ENCODE measurements at regions not wholly inside any gene's neighbourhood (a gene's known extent, or its start where the extent isn't known, plus 50 kb on each side); places are given as distances from the start of the nearest gene placed in this dataset.

DNA sequence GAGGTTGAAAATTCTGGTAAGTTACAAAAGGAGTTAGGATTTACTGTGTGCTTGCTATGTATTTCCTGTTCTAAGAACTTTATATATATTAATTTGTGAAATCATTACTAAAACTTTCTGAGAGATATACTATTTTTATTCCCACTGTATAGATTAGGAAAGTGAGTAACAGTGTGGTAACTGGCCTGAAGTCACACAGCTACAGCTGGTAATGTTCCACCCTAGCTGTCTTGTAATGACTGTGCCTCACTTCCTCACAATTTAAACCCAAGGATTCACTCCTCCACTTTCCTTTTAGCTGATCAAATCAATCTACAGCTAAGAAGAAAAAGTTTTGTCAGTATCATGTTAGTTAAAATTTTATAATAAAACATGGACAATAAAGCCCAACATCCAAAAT is 278.8 kb downstream of the GAS1 start:
- peaks cover 7% of the 10 kb centered on the region for H3K27me3 Mint-ChIP-seq
- Histone ChIP-seq H3K27ac (ENCODE audit: insufficient read depth, low read length, poor library complexity, severe bottlenecking) (no peak overlapping the region), H3K36me3 (ENCODE audit: control insufficient read depth, insufficient read depth, low read length) (no peaks in the 10 kb centered on the region), H3K9me3 (ENCODE audit: control insufficient read depth in 2 of 2, low read length in 2 of 2) (peaks cover 0 to 4% of the 10 kb centered on the region in 2 experiments), H3K4me1 (ENCODE audit: control insufficient read depth, insufficient read depth, low read length, poor library complexity, severe bottlenecking) (no peaks in the 10 kb centered on the region), H3K27me3 (ENCODE audit: control insufficient read depth, insufficient read depth, low read length) (no peaks in the 10 kb centered on the region), H3K4me3 (ENCODE audit: low read depth, low read length) (no peak overlapping the region)
- ATAC-seq (ENCODE audit: low read depth in 2 of 2) (no peak), DNase-seq (no peak)
- peaks cover 0 to 4% (median 0%) of the 10 kb centered on the region in 7 donors for H3K9me3 Mint-ChIP-seq
- no peaks in the 10 kb centered on the region for H3K36me3 Mint-ChIP-seq
- H3K27ac Mint-ChIP-seq: no peak overlapping the region
- H3K4me1 Mint-ChIP-seq: no peaks in the 10 kb centered on the region
- no peak overlapping the region for H3K4me3 Mint-ChIP-seq

DNA sequence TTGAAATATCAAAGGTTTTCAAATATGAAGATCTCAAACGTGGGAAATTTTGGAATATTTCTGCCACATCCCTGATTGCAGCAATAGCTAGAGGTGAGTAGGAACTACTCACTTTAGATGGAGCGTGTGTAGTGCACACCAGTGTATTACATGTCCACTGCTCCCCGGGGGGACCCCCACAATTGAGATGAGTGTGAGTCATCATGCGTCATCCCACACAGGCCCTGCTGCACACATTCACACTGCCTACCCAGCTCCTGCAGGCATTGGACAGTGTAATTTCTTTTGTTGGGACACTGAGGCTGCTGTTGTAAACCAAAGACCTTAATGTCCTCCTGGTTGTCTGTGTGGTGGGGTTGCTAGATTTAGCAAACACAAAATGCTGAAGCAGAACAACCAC is 280.0 kb downstream of the GAS1 start:
- no peaks in the 10 kb centered on the region for H3K27me3 ChIP-seq (ENCODE audit: control insufficient read depth, insufficient read depth, low read length)
- no peak overlapping the region for H3K27ac ChIP-seq (ENCODE audit: insufficient read depth, low read length, poor library complexity, severe bottlenecking)
- DNase-seq (no peak), ATAC-seq (ENCODE audit: low read depth in 2 of 2) (no peak)
- Mint-ChIP-seq H3K27me3 (peaks cover 12% of the 10 kb centered on the region), H3K27ac (no peak overlapping the region), H3K4me1 (no peaks in the 10 kb centered on the region), H3K4me3 (no peak overlapping the region), H3K36me3 (no peaks in the 10 kb centered on the region), H3K9me3 (peaks cover 0 to 4% (median 0%) of the 10 kb centered on the region in 7 donors)
- H3K9me3 ChIP-seq (ENCODE audit: control insufficient read depth in 2 of 2, low read length in 2 of 2): peaks cover 0 to 4% of the 10 kb centered on the region in 2 experiments
- H3K4me3 ChIP-seq (ENCODE audit: low read depth, low read length): no peak overlapping the region
- H3K4me1 ChIP-seq (ENCODE audit: control insufficient read depth, insufficient read depth, low read length, poor library complexity, severe bottlenecking): no peaks in the 10 kb centered on the region
- no peaks in the 10 kb centered on the region for H3K36me3 ChIP-seq (ENCODE audit: control insufficient read depth, insufficient read depth, low read length)

DNA sequence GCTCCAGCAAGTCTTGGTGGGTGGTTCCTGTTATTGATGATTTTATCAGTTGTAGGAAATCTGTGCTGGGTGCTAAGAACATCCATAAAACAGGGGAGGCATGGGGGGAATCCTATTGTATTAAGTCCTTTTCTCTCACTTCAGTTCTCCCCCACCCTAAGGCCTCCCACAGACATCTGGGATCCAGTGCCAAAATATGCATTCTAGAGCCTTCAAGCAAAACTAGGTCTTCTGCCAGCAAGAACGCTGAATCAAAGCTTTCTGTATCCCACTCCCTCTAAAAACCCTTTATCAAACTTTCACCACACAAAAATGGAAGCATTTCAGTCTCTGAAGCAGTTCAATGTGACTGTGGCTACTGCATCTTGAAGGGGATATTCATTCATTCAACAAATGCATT is 281.9 kb downstream of the GAS1 start:
- Histone ChIP-seq H3K9me3 (ENCODE audit: control insufficient read depth in 2 of 2, low read length in 2 of 2) (no peaks in the 10 kb centered on the region), H3K27ac (ENCODE audit: insufficient read depth, low read length, poor library complexity, severe bottlenecking) (no peak overlapping the region), H3K4me3 (ENCODE audit: low read depth, low read length) (no peak overlapping the region), H3K36me3 (ENCODE audit: control insufficient read depth, insufficient read depth, low read length) (no peaks in the 10 kb centered on the region), H3K27me3 (ENCODE audit: control insufficient read depth, insufficient read depth, low read length) (no peaks in the 10 kb centered on the region), H3K4me1 (ENCODE audit: control insufficient read depth, insufficient read depth, low read length, poor library complexity, severe bottlenecking) (no peaks in the 10 kb centered on the region)
- ATAC-seq (ENCODE audit: low read depth in 2 of 2) (no peak), DNase-seq (no peak)
- Mint-ChIP-seq H3K27me3 (peaks cover 13% of the 10 kb centered on the region), H3K27ac (no peak overlapping the region), H3K4me1 (no peaks in the 10 kb centered on the region), H3K9me3 (peaks cover 0 to 1% (median 0%) of the 10 kb centered on the region in 7 donors), H3K36me3 (no peaks in the 10 kb centered on the region), H3K4me3 (no peak overlapping the region)

DNA sequence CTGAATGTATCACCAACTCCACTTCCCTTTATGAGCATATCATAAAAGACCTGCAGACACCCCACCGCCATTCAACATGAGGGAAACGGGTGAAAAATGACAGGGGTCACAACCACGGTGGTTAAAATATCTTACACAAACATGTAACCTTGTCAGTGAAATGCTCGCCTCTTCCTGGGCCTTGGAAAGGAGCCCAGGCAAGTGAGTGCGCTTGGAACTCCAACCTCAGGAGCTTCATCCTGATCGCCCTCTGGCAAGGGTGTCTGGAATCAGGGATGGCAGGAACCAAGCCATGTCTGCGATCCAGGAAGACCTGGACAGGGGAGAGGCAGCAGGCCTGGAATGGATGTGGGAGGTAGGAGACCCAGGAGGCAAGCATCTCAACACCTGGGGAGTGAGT is 282.7 kb downstream of the GAS1 start:
- Histone ChIP-seq H3K4me1 (ENCODE audit: control insufficient read depth, insufficient read depth, low read length, poor library complexity, severe bottlenecking) (no peaks in the 10 kb centered on the region), H3K27me3 (ENCODE audit: control insufficient read depth, insufficient read depth, low read length) (no peaks in the 10 kb centered on the region), H3K4me3 (ENCODE audit: low read depth, low read length) (no peak overlapping the region), H3K9me3 (ENCODE audit: control insufficient read depth in 2 of 2, low read length in 2 of 2) (no peaks in the 10 kb centered on the region), H3K36me3 (ENCODE audit: control insufficient read depth, insufficient read depth, low read length) (no peaks in the 10 kb centered on the region), H3K27ac (ENCODE audit: insufficient read depth, low read length, poor library complexity, severe bottlenecking) (no peak overlapping the region)
- no peak for ATAC-seq (ENCODE audit: low read depth in 2 of 2)
- no peak overlapping the region for H3K27ac Mint-ChIP-seq
- DNase-seq: no peak
- H3K4me1 Mint-ChIP-seq: no peaks in the 10 kb centered on the region
- peaks cover 18% of the 10 kb centered on the region for H3K27me3 Mint-ChIP-seq
- H3K36me3 Mint-ChIP-seq: no peaks in the 10 kb centered on the region
- no peak overlapping the region for H3K4me3 Mint-ChIP-seq
- H3K9me3 Mint-ChIP-seq: peaks cover 0 to 1% (median 0%) of the 10 kb centered on the region in 7 donors

DNA sequence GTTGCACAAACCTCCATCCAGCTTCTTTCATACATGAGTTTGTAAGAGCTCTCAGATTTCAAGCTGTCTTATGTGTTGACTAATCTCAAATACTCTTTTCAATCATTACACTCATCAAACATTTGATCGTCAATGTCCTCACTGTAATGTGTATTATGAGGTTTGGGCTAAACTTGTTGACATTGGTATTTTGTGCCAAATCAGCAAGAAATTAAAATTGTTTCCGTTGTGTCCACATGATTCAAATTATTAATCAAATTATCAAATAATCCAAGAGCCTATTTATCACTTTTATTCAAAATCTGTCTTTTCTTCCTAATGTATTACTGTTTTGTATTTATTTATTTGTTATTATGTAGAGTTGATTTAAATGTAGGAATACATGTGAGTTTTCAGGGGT is 283.4 kb downstream of the GAS1 start:
- ATAC-seq (ENCODE audit: low read depth in 2 of 2) (no peak), DNase-seq (no peak)
- Histone ChIP-seq H3K4me1 (ENCODE audit: control insufficient read depth, insufficient read depth, low read length, poor library complexity, severe bottlenecking) (no peaks in the 10 kb centered on the region), H3K36me3 (ENCODE audit: control insufficient read depth, insufficient read depth, low read length) (no peaks in the 10 kb centered on the region), H3K27ac (ENCODE audit: insufficient read depth, low read length, poor library complexity, severe bottlenecking) (no peak overlapping the region), H3K9me3 (ENCODE audit: control insufficient read depth in 2 of 2, low read length in 2 of 2) (no peaks in the 10 kb centered on the region), H3K4me3 (ENCODE audit: low read depth, low read length) (no peak overlapping the region), H3K27me3 (ENCODE audit: control insufficient read depth, insufficient read depth, low read length) (no peaks in the 10 kb centered on the region)
- Mint-ChIP-seq H3K4me1 (no peaks in the 10 kb centered on the region), H3K36me3 (no peaks in the 10 kb centered on the region), H3K27me3 (peaks cover 18% of the 10 kb centered on the region), H3K27ac (no peak overlapping the region), H3K4me3 (no peak overlapping the region), H3K9me3 (peaks cover 0 to 1% (median 0%) of the 10 kb centered on the region in 7 donors)

DNA sequence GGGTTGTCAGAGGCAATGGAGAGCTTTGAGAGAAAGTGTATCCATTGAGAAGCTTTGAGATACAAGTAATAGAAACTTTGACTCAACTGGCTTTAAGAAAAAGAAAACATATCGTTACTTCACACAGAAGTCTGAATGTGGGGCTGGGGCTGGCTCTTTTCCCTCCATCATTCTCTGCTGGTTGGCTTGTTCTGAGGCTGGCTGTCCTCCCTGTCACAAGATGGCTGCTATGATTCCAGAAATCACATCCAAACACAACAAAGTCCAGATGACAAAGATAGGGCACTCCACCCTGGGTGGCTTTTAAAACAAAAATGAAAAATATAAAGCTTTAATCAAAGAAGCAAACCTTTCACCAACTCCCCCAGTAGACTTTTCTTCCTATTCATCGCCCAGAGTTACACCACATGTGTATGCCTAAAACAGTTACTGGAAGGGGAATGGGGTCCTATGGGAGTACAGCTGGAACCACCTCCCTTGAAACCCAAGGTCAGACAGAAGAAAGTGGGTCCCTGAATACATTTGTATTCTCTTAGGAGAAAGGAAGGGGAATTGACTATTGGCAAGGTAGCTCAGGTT is 284.3 kb downstream of the GAS1 start:
- Histone ChIP-seq H3K4me3 (ENCODE audit: low read depth, low read length) (no peak overlapping the region), H3K4me1 (ENCODE audit: control insufficient read depth, insufficient read depth, low read length, poor library complexity, severe bottlenecking) (no peaks in the 10 kb centered on the region), H3K27ac (ENCODE audit: insufficient read depth, low read length, poor library complexity, severe bottlenecking) (no peak overlapping the region), H3K27me3 (ENCODE audit: control insufficient read depth, insufficient read depth, low read length) (no peaks in the 10 kb centered on the region), H3K36me3 (ENCODE audit: control insufficient read depth, insufficient read depth, low read length) (no peaks in the 10 kb centered on the region), H3K9me3 (ENCODE audit: control insufficient read depth in 2 of 2, low read length in 2 of 2) (no peaks in the 10 kb centered on the region)
- Mint-ChIP-seq H3K27me3 (peaks cover 18% of the 10 kb centered on the region), H3K27ac (no peak overlapping the region), H3K4me3 (no peak overlapping the region), H3K36me3 (no peaks in the 10 kb centered on the region), H3K4me1 (no peaks in the 10 kb centered on the region), H3K9me3 (peaks cover 0 to 1% (median 0%) of the 10 kb centered on the region in 7 donors)
- no peak for ATAC-seq (ENCODE audit: low read depth in 2 of 2)
- DNase-seq: no peak

DNA sequence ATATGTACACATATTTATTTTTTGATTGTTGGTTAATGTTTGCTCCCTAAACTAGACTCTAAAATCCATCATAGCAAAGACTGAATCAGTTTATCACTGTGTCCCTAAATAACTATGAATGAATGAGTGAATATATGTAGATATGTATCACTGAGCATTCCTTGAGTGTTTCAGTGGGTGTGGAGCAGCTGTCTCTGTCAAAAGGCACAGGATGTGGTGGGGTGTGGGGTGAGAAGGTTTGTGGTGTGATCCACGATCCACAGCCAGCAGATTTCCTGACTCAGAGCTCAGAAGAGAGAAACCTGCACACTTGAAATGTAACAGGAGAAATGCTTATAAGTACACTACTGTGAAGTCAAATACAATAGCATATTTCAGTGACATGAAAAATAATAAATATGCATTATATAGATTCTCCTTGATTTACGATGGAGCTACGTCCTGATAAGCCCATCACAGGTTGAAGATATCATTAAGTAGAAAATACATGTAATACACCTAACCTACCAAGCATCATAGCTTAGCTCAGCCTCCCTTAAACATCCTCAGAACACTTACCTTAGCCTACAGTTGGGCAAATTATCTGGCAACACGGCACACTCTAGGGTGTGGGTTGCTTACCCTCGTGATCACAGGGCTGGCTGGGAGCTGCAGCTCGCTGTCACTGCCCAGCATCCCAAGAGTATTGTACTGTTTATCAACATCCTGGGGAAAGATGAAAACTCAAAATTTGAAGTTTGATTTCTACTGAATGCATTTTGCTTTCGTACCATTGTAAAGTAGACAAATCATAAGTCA is 287.0 kb downstream of the GAS1 start:
- Histone ChIP-seq H3K4me3 (ENCODE audit: low read depth, low read length) (no peak overlapping the region), H3K27ac (ENCODE audit: insufficient read depth, low read length, poor library complexity, severe bottlenecking) (no peak overlapping the region), H3K9me3 (ENCODE audit: control insufficient read depth in 2 of 2, low read length in 2 of 2) (no peaks in the 10 kb centered on the region), H3K36me3 (ENCODE audit: control insufficient read depth, insufficient read depth, low read length) (no peaks in the 10 kb centered on the region), H3K4me1 (ENCODE audit: control insufficient read depth, insufficient read depth, low read length, poor library complexity, severe bottlenecking) (no peaks in the 10 kb centered on the region), H3K27me3 (ENCODE audit: control insufficient read depth, insufficient read depth, low read length) (no peaks in the 10 kb centered on the region)
- Mint-ChIP-seq H3K27me3 (peaks cover 11% of the 10 kb centered on the region), H3K4me3 (no peak overlapping the region), H3K27ac (no peak overlapping the region), H3K36me3 (no peaks in the 10 kb centered on the region), H3K9me3 (peaks cover 0 to 2% (median 0%) of the 10 kb centered on the region in 7 donors), H3K4me1 (no peaks in the 10 kb centered on the region)
- no peak for ATAC-seq (ENCODE audit: low read depth in 2 of 2)
- peak in 1 of 3 donors; percentile 1 for DNase-seq

Measured in CD4-positive, CD25-positive, alpha-beta regulatory T cell (primary cell).